NCI-H748 (cell line): ENCODE measurements at regions not wholly inside any gene's neighbourhood (a gene's known extent, or its start where the extent isn't known, plus 50 kb on each side); places are given as distances from the start of the nearest gene placed in this dataset.

Source experiments
- DNase-seq: peaks from one replicate; lab custom pipeline; 2025; ENCODE audit not compliant: unreplicated experiment; lab: John Stamatoyannopoulos, UW

- DNase-seq: no peak
Observed at GRCh38 chr6:156166093-156166492, 611.1 kb upstream of the ARID1B start.

- DNase-seq: no peak
Observed at GRCh38 chr6:156164701-156165452, 612.3 kb upstream of the ARID1B start.

DNA sequence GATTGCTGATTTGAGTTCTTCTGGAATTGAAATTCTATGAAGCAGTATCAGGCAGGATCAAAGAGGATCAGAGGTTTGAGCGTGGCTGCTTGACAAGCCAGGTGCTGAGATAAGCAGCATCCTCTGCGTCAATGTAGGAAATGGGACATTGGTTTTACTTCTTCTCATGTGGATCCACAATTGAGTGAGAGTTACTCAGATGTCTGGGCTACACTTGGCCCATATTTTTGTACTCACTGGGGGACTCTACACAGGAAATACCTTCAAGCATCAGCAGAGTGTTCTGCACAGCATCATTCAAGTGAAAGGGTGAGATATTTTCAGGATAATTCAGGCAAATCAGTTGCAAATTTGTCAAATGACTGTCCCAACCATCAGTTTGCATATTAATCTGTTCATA, 613.9 kb upstream of the ARID1B start:
- DNase-seq: no peak

DNA sequence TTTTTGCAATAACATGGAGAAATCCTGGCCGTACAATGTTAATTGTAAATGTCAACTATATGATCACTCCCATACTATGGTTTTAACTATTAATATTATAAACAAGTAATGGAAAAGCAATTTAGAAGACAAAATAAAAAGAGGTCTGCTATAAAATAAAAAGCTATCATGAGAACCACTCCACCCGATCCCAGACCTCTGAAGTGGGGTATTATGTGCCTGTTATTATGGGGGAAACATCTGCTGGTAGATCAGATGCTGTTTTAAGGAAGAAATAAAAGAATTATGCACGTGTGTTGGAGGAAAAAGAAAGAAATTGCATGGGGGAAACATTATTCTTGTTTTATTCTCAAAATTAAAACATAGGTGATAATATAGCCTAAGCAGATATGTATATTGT, 615.7 kb upstream of the ARID1B start:
- no peak for DNase-seq

GRCh38 chr6:156160795-156161165, 616.4 kb upstream of the ARID1B start:
- no peak for DNase-seq

DNA sequence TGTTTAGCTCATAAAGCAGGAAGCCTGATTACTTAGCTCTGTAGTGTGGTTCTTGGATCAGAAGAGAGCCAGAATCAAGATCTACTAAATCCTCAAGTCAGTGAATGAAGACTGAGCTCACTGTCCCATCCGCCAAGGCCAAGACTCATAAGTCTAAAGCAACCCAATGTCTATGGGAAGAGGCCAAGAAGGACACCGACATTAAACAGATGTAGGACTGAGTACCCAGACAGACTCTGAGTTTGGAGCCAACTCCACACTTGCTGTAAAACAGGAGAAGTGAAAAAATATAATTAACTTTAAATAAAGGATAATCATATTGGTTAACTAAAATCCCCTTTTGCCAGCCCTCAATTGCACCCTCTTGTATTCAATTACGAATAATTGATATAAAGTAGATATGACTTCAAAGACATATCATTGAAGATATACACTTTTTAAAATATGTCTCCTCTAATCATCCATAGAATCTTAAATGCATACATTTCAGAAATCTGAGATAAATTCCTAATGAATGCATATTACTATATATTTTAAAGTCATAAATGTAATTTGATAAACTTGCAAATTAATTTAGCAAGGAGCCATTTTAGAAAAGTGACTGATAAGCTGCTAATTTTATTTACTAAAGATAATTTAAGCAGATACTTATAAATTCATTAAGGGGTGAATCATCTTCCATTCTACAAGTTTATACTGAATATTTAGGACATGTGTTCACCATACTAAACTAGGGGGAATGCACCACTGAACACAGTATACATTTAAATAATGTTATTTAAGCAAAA, 617.0 kb upstream of the ARID1B start:
- DNase-seq: no peak

- DNase-seq: no peak
Observed at GRCh38 chr6:156154896-156155295, 622.3 kb upstream of the ARID1B start.

DNA sequence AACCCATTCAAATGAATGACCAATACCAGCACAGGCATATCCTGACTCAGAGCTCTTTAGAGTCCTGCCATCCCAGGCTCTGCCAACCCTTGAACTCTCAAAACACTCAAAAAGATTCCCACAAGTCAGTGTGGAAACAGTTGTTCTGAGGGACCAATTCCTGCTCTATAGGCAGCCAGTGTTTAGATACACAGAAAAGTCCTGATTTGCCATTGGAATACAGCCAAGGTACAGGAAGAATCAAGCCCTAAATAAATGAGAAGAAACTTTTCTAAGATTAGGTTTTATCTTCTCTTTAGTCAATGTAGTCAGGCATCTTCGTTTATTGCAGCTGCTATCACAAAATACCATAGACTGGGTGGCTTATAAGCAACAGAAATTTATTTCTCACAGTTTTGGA, 626.8 kb upstream of the ARID1B start:
- no peak for DNase-seq

- DNase-seq: peak; percentile 29
Observed at GRCh38 chr6:156146891-156147290, 630.3 kb upstream of the ARID1B start.

DNA sequence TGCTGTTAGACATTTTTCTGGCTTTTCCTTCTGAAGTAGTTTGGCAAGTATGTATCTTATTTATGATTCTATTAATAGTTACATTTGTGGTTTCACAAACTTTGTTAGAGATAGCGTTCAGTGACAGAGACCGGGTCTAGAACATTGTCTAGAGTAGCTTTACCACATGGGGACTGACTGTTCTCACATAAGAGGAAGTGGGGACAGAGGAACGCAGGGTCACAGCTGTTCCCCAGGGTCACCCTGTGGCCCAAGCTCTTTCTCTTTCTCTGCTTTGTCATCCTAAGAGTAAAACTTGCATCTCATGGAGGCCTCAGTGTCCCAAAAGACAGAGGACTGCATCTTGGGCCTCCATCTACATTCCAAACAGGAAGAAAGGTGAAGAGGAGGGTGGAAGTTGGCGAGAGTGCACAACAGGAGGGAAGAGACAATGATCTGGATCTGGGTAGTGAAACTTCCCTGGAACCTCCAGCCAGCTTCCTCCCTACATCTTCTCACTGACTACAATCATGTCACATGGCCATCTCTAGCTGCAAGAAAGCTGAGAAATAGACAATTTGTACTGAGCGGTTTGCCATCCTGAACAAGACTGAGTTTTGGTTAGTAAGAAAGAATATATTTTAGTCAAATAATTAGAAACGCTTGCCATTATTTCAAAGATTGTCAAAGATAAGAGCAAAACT, 645.8 kb upstream of the ARID1B start:
- no peak for DNase-seq

DNA sequence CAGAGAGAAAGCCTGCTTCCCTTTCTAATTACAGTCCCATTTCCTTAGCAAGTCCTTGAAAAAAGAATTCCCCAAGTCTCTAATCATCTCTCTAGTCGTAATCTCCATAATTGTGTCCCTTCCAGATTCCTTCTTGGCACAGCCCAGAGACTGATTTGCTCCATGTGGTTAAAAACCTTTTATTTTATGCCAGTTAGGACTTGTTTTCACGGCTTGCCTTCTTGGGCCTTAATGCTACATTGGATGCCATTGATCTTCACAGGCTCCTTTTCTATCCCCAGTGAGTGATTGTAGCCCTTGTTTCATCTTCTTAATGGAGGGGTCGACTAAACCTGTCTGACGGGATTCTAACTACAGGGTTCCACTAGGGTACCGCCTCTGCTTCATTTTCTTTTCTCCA, 650.6 kb upstream of the ARID1B start:
- DNase-seq: peak; percentile 10

GRCh38 chr6:156125844-156126243, 651.3 kb upstream of the ARID1B start:
- no peak for DNase-seq

- no peak for DNase-seq
Observed at GRCh38 chr6:156123731-156124130, 653.4 kb upstream of the ARID1B start.

DNA sequence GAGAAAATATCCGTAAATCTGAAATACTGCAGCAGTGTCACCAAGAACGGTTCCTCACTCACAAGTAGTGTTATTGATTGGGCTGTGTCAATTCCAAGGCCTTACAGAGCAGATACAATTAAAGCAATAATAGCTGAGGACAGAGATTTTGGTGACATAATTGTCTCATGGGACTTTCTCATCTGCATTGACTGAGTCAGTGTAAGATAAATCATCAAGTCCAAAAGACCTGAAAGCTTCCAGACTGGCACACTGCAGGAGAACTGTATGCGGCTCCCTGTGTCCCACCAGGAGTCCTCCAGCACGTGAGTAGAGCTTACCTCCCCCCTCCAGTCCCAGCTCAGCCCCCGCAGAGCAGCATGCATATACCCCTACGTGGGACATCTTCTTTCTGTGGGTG, 655.2 kb upstream of the ARID1B start:
- DNase-seq: no peak

DNA sequence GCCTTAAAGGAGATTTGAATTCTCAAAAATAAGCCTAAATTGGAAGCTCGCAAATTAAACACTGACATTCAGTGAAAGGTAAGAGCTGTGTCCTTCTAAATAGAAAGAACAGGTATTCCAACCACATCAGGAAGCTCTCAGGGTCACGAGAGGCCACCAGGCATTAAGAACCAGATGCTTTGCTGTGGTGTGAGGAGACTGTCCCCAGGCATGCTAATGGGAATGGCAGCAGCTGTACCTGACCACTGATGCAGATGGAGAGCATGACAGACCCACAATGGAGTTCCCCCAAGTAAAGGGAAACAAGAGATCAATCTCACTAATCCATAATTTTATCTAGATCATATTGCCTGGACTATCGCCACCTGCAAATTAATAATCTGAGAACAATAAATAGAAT, 658.9 kb upstream of the NOX3 start:
- DNase-seq: no peak

- DNase-seq: no peak
Observed at GRCh38 chr6:156113631-156114030, 658.0 kb upstream of the NOX3 start.

- DNase-seq: no peak
Observed at GRCh38 chr6:156111913-156112312, 656.3 kb upstream of the NOX3 start.

DNA sequence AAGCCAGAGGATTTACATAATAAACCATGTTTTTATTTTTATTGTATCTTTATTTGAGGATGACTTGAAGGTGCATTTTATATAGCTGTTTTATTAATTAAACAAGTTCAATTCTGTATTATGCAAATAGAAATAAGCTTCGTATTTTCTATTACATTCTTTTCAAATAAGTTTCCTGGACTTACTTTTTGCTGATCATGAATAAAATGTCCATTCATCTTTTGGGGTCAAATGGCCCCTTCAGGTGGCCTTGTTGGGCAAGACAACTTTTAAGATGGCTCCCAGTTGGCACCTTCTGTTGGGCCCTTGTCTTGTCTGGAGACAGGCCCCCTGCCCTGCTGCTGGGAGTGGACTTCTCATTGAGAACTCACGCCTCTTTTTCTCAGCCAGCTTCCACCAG, 654.6 kb upstream of the NOX3 start:
- no peak for DNase-seq

DNA sequence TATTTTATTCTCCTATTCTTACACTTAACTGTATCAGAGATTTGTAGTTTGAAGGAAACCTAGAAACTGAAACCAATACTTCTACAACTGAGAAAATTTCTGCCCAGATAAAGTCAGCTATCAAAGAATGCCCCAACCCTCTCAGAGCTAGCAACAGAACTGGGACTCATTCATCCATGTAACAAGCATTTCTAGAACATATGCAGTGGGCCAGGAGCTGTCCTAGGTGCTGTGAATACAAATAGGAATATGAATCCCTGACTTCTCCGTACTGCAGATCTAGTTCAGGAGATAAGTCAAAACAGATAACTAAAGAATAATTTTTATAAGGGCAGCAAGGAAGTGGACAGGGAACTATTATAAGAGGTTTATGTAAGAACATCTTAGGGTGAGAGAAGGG, 654.1 kb upstream of the NOX3 start:
- DNase-seq: no peak

GRCh38 chr6:156107624-156108101, 652.0 kb upstream of the NOX3 start:
- DNase-seq: peak; percentile 88

DNA sequence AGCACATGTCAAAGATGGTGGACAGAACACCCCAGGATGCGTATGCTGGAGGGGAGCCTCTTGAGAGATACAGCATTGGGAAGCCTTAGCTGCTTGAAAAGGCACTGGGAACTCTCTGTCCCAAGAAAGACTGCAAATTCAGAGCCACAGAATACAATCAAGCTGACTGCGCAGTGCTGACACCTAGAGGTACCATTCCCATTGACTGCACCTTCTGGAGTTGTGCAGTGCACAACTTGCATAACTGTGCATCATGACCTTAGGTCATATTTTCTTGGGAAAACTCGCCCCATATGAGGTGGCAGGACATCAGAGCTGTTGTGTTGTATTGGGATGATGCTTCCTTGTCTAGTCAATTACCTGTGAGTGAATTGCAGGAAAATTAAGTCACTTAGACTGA, 646.5 kb upstream of the NOX3 start:
- peak; percentile 4 for DNase-seq

DNA sequence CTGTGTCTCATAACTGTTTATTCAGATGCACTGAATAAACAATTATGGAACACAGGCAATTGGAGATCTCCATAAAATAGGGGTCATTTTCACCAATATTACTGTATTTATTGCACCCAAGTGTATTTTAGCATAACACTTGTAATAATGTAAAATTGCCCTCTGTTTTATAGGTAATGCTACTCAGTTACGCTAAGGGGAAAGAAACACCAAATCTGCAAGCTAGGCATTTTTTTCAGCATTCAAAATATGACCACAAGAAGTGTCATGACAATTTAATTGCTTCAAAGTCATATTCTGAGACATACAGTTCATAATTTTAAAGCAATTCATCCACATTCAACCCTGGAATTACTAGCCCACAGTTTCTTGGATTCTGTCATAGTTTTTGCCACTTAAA, 643.2 kb upstream of the NOX3 start:
- peak; percentile 13 for DNase-seq
